T47D (cell line): ENCODE measurements at regions not wholly inside any gene's neighbourhood (a gene's known extent, or its start where the extent isn't known, plus 50 kb on each side); places are given as distances from the start of the nearest gene placed in this dataset.
A peak's percentile ranks its signal among the peaks of the same experiment; 100 is the strongest.

Experiments used
- DNase-seq, 2 experiments: peaks; one replicate each; pipeline versions ENCODE4 v3.0.0 to v3.0.0-alpha.2; 2011 to 2012; ENCODE audit warnings: low read depth in 1 of 2, low spot score in 1 of 2
- JUND ChIP-seq: IDR thresholded peaks from 2 replicates; pipeline ENCODE4 v1.6.1; 2012; ENCODE audit warnings: low read depth
- in situ Hi-C: cut with HindIII; loops from 2 replicates; pipeline ENCODE4 v1.10.0; 2016; ENCODE audit warnings: low sequenced_read_pairs, low pct_unique_long_range_greater_than_20kb

DNA sequence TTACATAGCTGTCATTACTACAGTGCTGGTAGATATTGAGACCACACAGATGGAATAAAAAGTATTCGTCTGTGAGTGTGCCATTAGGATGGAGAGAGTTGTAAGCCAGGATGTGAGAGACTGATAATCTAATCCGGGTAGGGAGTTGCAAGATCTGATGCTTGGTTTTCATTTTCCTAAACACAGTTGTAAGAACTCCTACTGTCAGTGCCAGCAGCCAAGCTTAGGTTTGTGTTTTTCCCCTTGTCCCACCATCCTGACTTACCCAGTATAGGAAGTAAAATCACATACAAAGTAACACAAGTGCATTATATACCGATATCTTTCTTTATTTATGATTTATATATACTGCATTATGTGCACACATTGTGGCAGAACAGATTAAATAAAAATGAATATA is 726.4 kb upstream of the PCDH20 start:
- DNase-seq = no peak
- TF ChIP-seq JUND = no peak

DNA sequence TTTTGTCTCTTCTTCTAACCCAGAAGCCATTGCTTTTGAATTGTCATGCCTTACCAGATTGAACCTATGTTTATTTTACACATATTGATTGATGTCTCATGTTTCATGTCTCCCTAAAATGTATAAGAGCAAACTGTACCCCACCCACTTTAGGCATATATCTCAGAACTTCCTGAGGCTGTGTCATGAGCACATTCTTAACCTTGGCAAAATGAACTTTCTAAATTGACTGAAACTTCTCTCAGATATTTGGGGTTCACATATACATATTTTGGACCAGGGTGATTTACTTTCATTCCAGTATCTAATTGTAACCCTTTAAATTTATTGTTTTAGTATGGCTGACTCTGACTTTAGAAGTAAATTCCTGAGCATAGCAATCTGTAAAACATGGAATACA is 723.9 kb upstream of the PCDH20 start:
- in situ Hi-C loops = no loop called here
- TF ChIP-seq JUND = no peak
- no peak for DNase-seq

More for the DNA sequence above, 726.4 kb upstream of the PCDH20 start:
- in situ Hi-C loops = no loop called here

DNA sequence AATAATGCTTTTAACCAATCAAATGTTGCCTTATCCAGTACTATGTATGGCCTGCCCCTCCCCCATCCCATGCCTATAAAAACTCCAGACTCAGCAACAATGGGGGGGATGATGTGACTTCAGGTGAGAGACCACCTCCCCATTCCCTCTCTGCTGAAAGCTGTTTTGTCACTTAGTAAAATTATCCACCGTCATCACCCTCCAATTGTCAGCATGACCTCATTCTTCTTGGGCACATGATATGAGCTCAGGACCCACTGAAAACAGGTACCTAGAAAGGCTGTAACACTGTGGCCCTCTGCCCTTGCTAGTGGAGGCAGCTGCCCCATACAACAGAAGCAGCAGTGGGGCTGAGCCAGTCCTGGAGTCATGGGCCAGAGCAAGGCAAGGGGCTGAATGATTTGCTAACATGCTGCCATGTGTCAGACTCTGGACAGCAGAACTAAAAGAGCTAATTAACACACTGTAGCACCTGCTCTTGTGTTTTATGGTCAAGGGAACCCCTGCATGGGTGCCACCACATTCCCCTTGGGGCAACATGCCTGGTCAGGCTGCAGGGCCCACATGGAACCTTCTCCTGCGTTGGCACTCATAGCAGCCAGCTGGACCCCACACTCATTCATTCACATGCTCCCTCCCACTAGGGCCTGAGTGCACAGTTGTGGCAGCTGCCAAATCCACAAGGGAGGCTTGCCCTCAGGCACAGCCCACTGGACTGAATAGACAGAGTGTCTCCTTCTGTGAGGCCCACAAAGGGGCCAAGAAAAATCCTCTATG is 722.2 kb upstream of the PCDH20 start:
- no peak for TF ChIP-seq JUND
- in situ Hi-C loops = no loop called here

DNA sequence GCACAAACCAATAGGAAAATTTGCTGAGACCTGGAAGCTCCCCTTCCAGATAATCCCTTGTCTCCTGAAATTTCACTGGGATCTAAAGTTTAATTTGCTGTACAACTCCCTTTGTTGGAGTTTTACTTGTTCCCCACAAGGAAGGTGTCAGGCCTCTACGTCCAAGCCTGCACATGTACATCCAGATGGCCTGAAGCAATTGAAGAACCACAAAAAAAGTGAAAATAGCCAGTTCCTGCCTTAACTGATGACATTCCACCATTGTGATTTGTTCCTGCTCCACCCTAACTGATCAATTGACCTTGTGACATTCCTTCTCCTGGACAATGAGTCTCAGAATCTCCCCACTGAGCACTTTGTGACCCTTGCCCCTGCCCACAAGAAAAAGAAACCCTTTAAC is 716.0 kb upstream of the PCDH20 start:
- no peak for TF ChIP-seq JUND
- no peak for DNase-seq
- in situ Hi-C loops = no loop called here

More for the DNA sequence above, 722.2 kb upstream of the PCDH20 start:
- no peak for DNase-seq

DNA sequence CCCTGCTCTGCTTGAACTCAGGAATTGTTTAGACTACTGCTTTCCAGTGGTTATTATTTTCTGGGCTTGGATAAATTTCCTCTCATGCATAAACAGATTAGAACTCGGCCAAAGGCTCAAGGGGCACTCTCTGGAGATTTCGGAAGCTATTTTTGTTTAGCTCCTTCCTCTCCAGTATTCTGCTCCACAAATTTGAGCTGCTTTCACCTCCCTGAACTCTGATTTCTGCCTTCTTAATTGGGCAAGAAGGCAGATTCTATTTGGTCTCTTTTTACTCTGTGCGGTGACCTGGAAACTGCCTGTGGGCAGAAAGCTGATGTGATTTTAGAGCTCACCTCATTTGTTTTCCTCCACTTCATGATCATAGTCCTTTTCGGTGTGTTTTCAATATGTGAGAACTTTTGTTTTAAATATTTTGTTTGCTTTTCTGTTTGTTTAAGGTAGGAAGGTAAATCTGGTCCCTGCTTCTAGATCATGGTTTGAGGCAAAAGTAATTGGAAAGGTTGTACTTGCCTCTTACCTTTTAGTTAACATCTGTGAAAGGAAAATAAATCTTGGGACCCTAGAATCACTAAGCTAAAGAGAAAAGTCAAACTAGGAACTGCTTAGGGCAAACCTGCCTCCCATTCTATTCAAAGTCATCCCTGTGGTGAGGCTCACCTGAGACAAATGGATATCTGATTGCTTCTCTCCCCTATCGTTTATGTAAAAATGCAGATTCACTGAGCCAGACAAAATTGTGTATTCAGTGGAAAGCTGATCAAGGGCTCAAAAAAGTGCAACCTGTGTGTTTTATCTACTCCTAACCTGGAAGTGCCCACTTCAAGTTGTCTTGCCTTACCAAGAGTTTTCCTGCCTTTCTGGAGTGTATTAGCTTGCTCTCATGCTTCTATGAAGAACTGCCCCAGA is 714.7 kb upstream of the PCDH20 start:
- DNase-seq = no peak
- TF ChIP-seq JUND = no peak
- in situ Hi-C loops = no loop called here

DNA sequence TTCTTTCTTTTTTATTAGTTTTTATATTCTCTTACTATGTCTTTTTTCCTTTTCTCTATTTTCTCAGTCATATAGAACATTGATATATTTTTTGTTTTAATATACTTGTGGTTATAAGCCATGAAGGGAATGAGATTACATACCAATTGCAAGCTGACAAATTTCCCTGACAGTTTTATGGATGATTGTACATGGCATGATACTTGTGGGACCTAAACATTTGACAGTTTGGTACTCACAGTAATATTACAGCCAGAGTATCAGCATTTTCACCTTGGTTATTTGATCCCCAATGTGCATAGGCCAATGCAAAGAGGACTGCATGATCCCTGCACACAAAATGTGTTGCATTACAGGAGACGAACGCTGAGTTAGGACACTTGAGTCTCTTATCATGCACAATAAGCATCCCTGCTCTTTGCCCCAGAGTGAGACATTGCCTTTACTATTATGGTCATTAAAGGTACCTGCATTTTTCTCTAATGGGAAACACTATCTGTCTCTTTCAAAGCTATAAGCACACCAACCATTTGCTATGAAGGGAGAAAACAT is 713.4 kb upstream of the PCDH20 start:
- DNase-seq = no peak
- in situ Hi-C loops = no loop called here
- TF ChIP-seq JUND = no peak

DNA sequence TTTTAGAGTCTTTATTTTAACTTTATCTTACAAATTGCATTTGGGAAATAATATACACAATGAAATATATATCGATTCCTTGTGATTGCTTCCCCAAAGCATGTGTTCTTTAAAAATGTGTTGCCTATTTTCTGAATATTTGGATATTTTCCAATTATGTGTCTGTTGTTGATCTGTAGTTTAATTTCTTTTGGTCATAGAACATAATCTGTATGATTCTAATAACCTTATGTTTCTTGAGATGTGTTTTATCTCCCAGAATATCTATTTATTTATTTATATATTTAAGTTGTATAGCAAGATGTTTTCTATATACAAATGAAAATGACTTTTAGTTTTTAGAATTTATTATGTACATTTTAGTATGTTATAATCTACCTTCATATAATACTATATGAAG is 710.8 kb upstream of the PCDH20 start:
- in situ Hi-C loops = no loop called here
- no peak for DNase-seq
- no peak for TF ChIP-seq JUND

DNA sequence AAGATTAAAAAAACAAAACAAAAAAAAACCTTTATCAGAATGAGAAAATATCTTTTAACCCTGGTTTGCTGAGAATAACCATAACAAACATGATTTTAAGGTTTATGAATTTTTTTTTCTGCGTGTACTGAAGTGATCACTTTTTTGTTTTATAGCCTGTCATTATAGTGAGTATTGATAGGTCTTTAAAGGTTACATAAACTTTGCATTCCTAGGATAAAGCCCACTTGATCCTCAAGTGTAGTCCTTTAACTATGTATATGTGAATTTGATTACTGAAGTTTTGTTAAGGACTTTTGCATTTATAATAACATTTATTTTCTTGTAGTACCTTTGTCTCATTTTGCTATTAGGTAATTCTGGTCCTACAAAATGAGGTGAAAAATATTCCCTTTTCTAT is 709.8 kb upstream of the PCDH20 start:
- no peak for TF ChIP-seq JUND
- in situ Hi-C loops = no loop called here
- no peak for DNase-seq

DNA sequence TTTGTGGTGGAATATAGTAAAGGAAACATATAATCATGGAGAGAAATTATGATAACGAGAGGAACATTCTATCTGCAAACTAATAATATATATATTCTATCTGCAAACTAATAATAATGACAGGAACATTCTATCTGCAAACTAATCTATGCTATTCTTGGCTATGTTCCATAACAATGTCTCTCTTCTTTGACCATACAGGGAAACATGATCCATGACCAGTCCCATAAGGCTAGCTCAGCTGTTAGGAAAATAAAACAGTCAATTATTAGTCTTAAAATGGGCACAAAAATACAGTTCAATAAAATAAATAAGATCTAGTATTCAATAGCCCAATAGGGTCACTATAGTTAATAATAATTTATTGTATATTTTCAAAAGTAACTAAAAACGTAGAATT is 707.8 kb upstream of the PCDH20 start:
- TF ChIP-seq JUND = no peak
- no peak for DNase-seq
- in situ Hi-C loops = no loop called here

DNA sequence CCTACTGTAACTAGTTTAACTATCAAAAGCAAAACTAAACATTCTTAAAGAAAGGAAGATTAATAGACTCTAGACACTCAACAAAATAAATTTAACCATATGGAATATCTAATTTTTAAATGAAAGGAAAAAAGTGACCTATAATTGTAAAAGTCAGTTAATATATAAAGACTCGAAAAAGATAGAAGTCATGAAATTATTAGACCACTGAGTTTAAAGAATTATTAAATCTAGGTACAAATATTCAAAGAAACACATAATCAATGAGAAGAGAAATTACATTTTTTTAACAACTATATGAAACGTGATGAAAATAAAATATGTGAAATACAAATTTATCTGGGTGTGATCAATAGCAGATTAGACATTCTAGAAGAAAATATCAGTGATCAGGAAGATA is 706.8 kb upstream of the PCDH20 start:
- DNase-seq = no peak
- in situ Hi-C loops = no loop called here
- no peak for TF ChIP-seq JUND

DNA sequence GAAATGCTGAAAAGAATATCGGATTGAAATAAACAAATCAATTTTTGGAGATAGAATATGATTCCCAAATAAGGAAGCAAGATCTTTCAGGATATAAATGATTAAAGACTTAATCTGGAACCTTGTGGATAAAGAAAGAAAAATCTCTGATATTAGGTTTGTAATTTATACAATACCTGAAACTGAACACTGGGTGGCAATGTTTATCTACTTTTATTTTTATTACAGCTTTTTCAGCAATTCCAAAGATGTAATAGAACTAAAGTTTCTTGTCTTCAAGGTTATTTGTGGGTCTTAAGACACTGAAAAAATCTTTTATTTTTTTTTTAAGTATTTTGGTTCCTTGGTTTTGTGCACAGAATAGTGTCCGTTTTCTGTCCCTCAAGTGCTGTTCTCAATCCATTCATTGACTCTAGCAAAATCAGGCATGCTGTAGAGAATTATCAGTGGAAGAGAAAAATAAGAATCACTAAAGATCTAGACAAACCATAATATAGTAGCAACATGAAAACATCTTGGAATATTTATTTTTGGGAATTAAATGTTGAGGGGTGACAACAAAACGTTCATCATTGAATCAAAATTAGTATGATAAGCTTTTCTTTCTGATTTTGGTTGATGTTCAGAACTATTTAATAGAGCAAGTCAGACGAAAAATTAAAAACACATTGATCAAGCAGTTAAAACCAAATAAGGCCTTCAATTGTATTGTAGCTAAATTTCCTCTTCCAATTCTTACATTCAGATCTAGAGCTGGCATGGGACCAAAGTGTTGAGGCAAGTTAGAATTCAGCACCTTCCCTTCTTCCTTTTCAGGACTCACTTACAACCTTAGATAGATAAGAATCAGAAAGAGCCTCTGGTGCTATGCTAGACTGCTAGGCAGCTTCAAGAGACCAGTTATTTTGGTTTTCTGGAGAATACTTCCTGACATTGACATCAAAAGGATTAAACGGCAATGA is 704.4 kb upstream of the PCDH20 start:
- in situ Hi-C loops = no loop called here
- DNase-seq = peak; percentile 1 to 28
- TF ChIP-seq JUND = no peak

DNA sequence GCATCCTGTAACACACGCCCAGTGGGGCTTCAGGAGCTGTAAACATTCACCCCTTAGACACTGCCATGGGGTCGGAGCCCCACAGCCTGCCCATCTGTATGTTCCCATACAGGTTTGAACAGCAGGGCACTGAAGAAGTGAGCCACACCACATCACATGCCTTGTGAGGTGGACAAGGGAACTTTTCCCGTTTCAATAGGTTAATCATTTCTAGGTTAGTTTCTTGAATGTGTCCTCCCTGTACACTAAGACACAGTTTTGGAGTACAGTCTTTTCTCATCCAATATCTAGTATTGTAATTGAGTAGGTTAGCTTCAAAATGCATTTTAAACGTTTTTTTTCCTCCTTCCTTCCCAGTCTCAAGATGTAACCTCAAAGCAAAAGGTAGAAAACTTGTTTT is 700.2 kb upstream of the PCDH20 start:
- TF ChIP-seq JUND = no peak
- in situ Hi-C loops = no loop called here

DNA sequence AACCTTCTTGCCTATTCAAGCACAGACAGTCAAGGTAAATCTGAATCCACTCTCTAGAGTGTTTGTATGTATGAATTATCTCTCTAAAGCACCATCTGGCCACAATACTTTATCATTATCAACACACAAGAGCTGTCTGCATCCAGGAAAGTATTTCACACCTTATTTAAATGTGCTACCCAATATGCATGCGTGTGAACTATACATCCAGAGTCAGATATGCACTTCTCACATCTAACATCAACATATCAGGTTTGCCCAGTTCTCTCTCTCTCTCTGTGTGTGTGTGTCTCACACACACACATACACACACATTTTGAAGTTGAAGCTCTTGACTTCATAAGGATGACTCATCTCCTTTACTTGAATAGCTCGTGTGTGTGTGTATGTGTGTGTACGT is 697.5 kb upstream of the PCDH20 start:
- DNase-seq = no peak
- no peak for TF ChIP-seq JUND
- in situ Hi-C loops = no loop called here

More for the DNA sequence above, 700.2 kb upstream of the PCDH20 start:
- no peak for DNase-seq
